ENCODE measurements at regions not wholly inside any gene's neighbourhood (a gene's known extent, or its start where the extent isn't known, plus 50 kb on each side); places are given as distances from the start of the nearest gene placed in this dataset.

DNA sequence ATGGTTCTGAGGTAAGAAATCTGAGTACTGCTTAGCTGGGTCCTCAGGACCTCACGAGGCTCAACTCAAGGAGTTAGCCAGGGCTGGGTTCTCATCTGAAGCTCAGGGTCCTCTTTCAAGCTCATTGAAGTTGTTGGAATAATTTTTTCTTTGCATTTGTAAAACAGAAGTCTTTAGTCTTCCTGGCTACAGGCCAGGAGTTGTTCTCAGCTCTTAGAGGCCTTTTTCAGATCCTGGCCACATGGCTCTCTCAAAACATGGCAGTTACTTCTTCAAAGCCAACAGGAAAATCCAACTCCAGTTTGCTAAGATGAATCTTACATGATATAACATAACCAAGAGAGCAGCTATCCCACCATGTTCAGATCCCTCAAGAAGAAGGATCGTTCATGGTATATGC, 92.3 kb upstream of the CHODL start (continued):
- TF ChIP-seq, protein P1, sequence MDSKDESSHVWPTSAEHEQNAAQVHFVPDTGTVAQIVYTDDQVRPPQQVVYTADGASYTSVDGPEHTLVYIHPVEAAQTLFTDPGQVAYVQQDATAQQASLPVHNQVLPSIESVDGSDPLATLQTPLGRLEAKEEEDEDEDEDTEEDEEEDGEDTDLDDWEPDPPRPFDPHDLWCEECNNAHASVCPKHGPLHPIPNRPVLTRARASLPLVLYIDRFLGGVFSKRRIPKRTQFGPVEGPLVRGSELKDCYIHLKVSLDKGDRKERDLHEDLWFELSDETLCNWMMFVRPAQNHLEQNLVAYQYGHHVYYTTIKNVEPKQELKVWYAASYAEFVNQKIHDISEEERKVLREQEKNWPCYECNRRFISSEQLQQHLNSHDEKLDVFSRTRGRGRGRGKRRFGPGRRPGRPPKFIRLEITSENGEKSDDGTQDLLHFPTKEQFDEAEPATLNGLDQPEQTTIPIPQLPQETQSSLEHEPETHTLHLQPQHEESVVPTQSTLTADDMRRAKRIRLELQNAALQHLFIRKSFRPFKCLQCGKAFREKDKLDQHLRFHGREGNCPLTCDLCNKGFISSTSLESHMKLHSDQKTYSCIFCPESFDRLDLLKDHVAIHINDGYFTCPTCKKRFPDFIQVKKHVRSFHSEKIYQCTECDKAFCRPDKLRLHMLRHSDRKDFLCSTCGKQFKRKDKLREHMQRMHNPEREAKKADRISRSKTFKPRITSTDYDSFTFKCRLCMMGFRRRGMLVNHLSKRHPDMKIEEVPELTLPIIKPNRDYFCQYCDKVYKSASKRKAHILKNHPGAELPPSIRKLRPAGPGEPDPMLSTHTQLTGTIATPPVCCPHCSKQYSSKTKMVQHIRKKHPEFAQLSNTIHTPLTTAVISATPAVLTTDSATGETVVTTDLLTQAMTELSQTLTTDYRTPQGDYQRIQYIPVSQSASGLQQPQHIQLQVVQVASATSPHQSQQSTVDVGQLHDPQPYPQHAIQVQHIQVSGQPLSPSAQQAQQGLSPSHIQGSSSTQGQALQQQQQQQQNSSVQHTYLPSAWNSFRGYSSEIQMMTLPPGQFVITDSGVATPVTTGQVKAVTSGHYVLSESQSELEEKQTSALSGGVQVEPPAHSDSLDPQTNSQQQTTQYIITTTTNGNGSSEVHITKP (IDR thresholded peaks at IDR 0.05; ENCODE audit: partially characterized antibody): no peak
- TF ChIP-seq RB1 (IDR thresholded peaks at IDR 0.05; ENCODE audit: low read depth) (no peak), XRCC3 (IDR thresholded peaks at IDR 0.05) (no peak), ZKSCAN8 (CRISPR knock-in tag; IDR thresholded peaks at IDR 0.05) (no peak), TAL1 (IDR thresholded peaks at IDR 0.05) (no peak), SREBF2 (CRISPR knock-in tag; IDR thresholded peaks at IDR 0.05) (no peak)
- TF ChIP-seq, protein P2, sequence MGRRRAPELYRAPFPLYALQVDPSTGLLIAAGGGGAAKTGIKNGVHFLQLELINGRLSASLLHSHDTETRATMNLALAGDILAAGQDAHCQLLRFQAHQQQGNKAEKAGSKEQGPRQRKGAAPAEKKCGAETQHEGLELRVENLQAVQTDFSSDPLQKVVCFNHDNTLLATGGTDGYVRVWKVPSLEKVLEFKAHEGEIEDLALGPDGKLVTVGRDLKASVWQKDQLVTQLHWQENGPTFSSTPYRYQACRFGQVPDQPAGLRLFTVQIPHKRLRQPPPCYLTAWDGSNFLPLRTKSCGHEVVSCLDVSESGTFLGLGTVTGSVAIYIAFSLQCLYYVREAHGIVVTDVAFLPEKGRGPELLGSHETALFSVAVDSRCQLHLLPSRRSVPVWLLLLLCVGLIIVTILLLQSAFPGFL (CRISPR knock-in tag; IDR thresholded peaks at IDR 0.05): no peak

DNA sequence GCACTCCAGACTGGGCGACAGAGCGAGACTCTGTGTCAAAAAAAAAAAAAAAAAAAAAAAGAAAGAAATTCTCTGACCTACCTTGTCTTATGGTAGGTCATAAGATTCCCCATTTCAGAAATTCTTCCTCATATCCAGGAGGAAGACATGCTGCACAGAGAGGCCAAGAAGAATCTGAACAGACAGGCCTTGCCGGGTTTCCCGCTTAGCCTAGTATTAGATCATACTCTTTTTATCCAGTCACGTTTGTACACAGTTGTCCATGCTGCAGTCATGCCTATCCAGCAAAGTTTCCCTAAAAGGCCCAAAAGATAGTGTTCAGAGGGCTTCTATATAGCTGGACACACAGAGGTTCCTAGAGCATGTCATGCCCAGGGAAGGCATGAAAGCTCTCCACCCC, 93.6 kb upstream of the CHODL start:
- ChIA-PET CTCF (ENCODE audit: low intra/inter-chr PET ratio) (no interaction called here), POLR2A (no interaction called here)
- Histone ChIP-seq H3K9me1 (ENCODE audit: control insufficient read depth, insufficient read depth, low read length) (no peaks in the 10 kb centered on the region), H3K36me3 (ENCODE audit: control insufficient read depth, insufficient read depth, low read length) (no peaks in the 10 kb centered on the region), H3K79me2 (ENCODE audit: control insufficient read depth, insufficient read depth, low read length) (no peaks in the 10 kb centered on the region), H3K27me3 (ENCODE audit: control insufficient read depth in 2 of 2, insufficient read depth in 2 of 2, low read length in 2 of 2) (no peaks in the 10 kb centered on the region), H3K4me1 (replicated peaks in 1 of 2; ENCODE audit: control insufficient read depth in 2 of 2, insufficient read depth in 2 of 2, low read length in 2 of 2) (no peaks in the 10 kb centered on the region), H3K9me3 (replicated peaks; ENCODE audit: control insufficient read depth, insufficient read depth, low read depth, low read length) (no peaks in the 10 kb centered on the region), H3K27ac (ENCODE audit: extremely low read depth, low read depth, low read length) (no peak overlapping the region), H3K4me2 (ENCODE audit: insufficient read depth, low read length) (no peak overlapping the region), H3K4me3 (no peak overlapping the region), H4K20me1 (replicated peaks; ENCODE audit: control insufficient read depth, insufficient read depth, low read length) (no peaks in the 10 kb centered on the region), H3K9ac (ENCODE audit: insufficient read depth in 1 of 2, low read depth in 2 of 2, low read length in 2 of 2) (no peak overlapping the region), H2AFZ (ENCODE audit: low read depth, low read length) (no peak overlapping the region)
- 4% methylated on average over 3 of the region's 5 CpGs for WGBS (ENCODE audit: insufficient coverage, low coverage, missing lambda C conversion rate)
- intact Hi-C loops (cut with micrococcal nuclease): no loop called here
- in situ Hi-C loops (cut with MboI): no loop called here
- ATAC-seq (no peak), DNase-seq (ENCODE audit: extremely low read depth in 1 of 4, low spot score in 3 of 4) (no peak), FAIRE-seq (no peak)
- BruUV-seq (replicated peaks): no TSS peak
- no peak for TF ChIP-seq ZNF75A (CRISPR knock-in tag; IDR thresholded peaks at IDR 0.05)
- TF ChIP-seq, protein P3, sequence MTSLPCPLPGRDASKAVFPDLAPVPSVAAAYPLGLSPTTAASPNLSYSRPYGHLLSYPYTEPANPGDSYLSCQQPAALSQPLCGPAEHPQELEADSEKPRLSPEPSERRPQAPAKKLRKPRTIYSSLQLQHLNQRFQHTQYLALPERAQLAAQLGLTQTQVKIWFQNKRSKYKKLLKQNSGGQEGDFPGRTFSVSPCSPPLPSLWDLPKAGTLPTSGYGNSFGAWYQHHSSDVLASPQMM (CRISPR knock-in tag; IDR thresholded peaks at IDR 0.05): no peak
- TF ChIP-seq DMBX1 (CRISPR knock-in tag; IDR thresholded peaks at IDR 0.05; ENCODE audit: borderline replicate concordance): no peak
- no peak for TF ChIP-seq ZKSCAN8 (CRISPR knock-in tag; IDR thresholded peaks at IDR 0.05)
- TF ChIP-seq FOXA1 (IDR thresholded peaks at IDR 0.05; ENCODE audit: borderline replicate concordance): no peak
- TF ChIP-seq ZNF583 (CRISPR knock-in tag; IDR thresholded peaks at IDR 0.05): no peak
- TF ChIP-seq, protein P4, sequence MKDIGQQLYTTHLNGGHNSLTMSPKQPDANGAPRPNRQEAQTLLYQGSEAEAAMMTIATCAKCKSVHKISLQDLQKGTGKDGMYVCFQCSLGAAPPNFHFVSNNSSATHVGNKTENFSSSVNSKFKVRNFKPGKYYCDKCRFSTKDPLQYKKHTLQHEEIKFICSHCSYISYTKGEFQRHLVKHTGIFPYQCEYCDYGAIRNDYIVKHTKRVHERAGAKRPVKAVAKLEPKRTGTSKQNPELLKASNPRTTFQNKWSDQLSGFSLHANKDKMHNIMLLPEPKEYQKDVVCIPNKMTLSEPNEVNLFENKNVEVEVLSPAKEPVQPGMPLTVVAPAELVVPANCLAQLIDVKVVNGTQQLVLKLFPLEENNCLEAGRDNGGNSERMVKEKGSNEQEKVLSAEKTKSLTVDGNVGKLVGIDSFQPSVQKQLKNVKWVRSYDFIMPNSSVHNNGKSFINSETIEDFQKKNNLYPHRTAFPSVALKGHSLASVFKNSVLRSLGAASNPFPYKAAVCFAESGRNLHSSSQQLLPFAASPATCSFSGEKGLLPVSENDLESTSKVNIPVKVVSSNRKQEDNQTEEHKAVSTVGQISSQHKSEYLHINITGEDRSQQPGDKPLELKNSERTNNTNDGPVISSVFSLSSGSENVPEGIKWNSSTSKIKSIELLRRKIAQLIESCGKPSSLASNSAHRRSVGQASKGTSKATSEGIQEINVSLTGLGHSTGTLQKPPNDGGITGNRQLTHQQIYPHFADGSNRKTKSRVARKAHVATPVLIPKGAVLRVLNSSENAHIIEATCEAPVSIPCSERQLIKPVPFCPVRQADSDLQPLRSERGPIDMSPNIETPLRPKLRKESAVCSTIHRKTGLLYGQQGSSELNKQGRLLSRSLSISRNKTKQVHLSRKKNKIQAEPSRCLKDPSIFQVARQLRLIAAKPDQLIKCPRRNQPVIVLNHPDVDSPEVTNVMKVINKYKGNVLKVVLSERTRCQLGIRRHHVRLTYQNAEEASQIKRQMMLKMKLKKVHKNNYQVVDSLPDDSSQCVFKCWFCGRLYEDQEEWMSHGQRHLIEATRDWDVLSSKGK (CRISPR knock-in tag; IDR thresholded peaks at IDR 0.05): no peak
- TF ChIP-seq ZNF76 (CRISPR knock-in tag; IDR thresholded peaks at IDR 0.05; ENCODE audit: borderline replicate concordance): no peak
